Stimulated activated effector memory CD8-positive, alpha-beta T cell treated with anti-CD3 and anti-CD28 coated beads, Interleukin-12 subunit alpha, Interleukin-12 subunit beta, amount 100 ng/mL, for 72 hours (primary cell): ENCODE measurements at regions not wholly inside any gene's neighbourhood (a gene's known extent, or its start where the extent isn't known, plus 50 kb on each side); places are given as distances from the start of the nearest gene placed in this dataset.

Experiments
- ATAC-seq: fragments of 150-1000 bp; cut with Tn5 transposase; 2 replicates; pipeline ENCODE4 v1.10.0; 2021
- DNase-seq, 2 donors: peaks; one replicate each; pipeline ENCODE4 v3.0.0; 2021 to 2022; ENCODE audit warnings: low spot score in 2 of 2
- H3K27ac Mint-ChIP-seq: one replicate; pipeline ENCODE4 v1.8.0; 2022; ENCODE audit warnings: mild to moderate bottlenecking, mixed read lengths
- H3K36me3 Mint-ChIP-seq: one replicate; pipeline ENCODE4 v1.8.0; 2022; ENCODE audit warnings: mild to moderate bottlenecking, mixed read lengths
- H3K4me1 Mint-ChIP-seq: one replicate; pipeline ENCODE4 v1.8.0; 2022; ENCODE audit warnings: mixed read lengths
- H3K4me3 Mint-ChIP-seq: one replicate; pipeline ENCODE4 v1.8.0; 2022; ENCODE audit warnings: mild to moderate bottlenecking, mixed read lengths
- H3K9me3 Mint-ChIP-seq: one replicate; pipeline ENCODE4 v1.8.0; 2022; ENCODE audit warnings: mixed read lengths

GRCh38 chr15:29449136-29449535 is 179.5 kb upstream of the NSMCE3 start:
- Mint-ChIP-seq H3K4me3 (no peak overlapping the region), H3K4me1 (peaks cover 9% of the 10 kb centered on the region), H3K36me3 (no peaks in the 10 kb centered on the region), H3K9me3 (no peaks in the 10 kb centered on the region), H3K27ac (no peak overlapping the region)
- ATAC-seq (no peak), DNase-seq (no peak)

GRCh38 chr15:29448320-29448719 is 178.7 kb upstream of the NSMCE3 start:
- no peaks in the 10 kb centered on the region for H3K36me3 Mint-ChIP-seq
- peaks cover 8% of the 10 kb centered on the region for H3K4me1 Mint-ChIP-seq
- no peak overlapping the region for H3K27ac Mint-ChIP-seq
- H3K9me3 Mint-ChIP-seq, result no peaks in the 10 kb centered on the region
- no peak overlapping the region for H3K4me3 Mint-ChIP-seq
- ATAC-seq, result no peak
- no peak for DNase-seq

GRCh38 chr15:29446480-29446879 is 176.9 kb upstream of the NSMCE3 start:
- no peak overlapping the region for H3K4me3 Mint-ChIP-seq
- DNase-seq, result no peak
- no peak for ATAC-seq
- no peak overlapping the region for H3K27ac Mint-ChIP-seq
- H3K9me3 Mint-ChIP-seq, result no peaks in the 10 kb centered on the region
- H3K4me1 Mint-ChIP-seq, result no peaks in the 10 kb centered on the region
- no peaks in the 10 kb centered on the region for H3K36me3 Mint-ChIP-seq

GRCh38 chr15:29442532-29442931 is 172.9 kb upstream of the NSMCE3 start:
- ATAC-seq (no peak), DNase-seq (no peak)
- Mint-ChIP-seq H3K27ac (no peak overlapping the region), H3K9me3 (no peaks in the 10 kb centered on the region), H3K4me3 (no peak overlapping the region), H3K36me3 (no peaks in the 10 kb centered on the region), H3K4me1 (no peaks in the 10 kb centered on the region)

- no peaks in the 10 kb centered on the region for H3K9me3 Mint-ChIP-seq
- no peaks in the 10 kb centered on the region for H3K4me1 Mint-ChIP-seq
- H3K36me3 Mint-ChIP-seq, result no peaks in the 10 kb centered on the region
- no peak overlapping the region for H3K4me3 Mint-ChIP-seq
- ATAC-seq, result no peak
- no peak overlapping the region for H3K27ac Mint-ChIP-seq
- DNase-seq, result no peak
Observed at GRCh38 chr15:29440541-29440940, 170.9 kb upstream of the NSMCE3 start.

GRCh38 chr15:29438703-29439055 is 169.1 kb upstream of the NSMCE3 start:
- Mint-ChIP-seq H3K9me3 (no peaks in the 10 kb centered on the region), H3K27ac (no peak overlapping the region), H3K4me3 (no peak overlapping the region), H3K36me3 (no peaks in the 10 kb centered on the region), H3K4me1 (no peaks in the 10 kb centered on the region)
- no peak for DNase-seq
- no peak for ATAC-seq

GRCh38 chr15:29437888-29438702 is 168.5 kb upstream of the NSMCE3 start:
- Mint-ChIP-seq H3K36me3 (no peaks in the 10 kb centered on the region), H3K9me3 (no peaks in the 10 kb centered on the region), H3K4me1 (no peaks in the 10 kb centered on the region), H3K27ac (no peak overlapping the region), H3K4me3 (no peak overlapping the region)
- DNase-seq (no peak), ATAC-seq (no peak)

GRCh38 chr15:29435811-29436210 is 166.2 kb upstream of the NSMCE3 start:
- no peaks in the 10 kb centered on the region for H3K4me1 Mint-ChIP-seq
- H3K36me3 Mint-ChIP-seq, result no peaks in the 10 kb centered on the region
- no peaks in the 10 kb centered on the region for H3K9me3 Mint-ChIP-seq
- ATAC-seq (no peak), DNase-seq (no peak)
- H3K4me3 Mint-ChIP-seq, result no peak overlapping the region
- H3K27ac Mint-ChIP-seq, result no peak overlapping the region

- Mint-ChIP-seq H3K4me1 (no peaks in the 10 kb centered on the region), H3K36me3 (no peaks in the 10 kb centered on the region), H3K27ac (no peak overlapping the region), H3K9me3 (no peaks in the 10 kb centered on the region), H3K4me3 (no peak overlapping the region)
- ATAC-seq, result no peak
- no peak for DNase-seq
Observed at GRCh38 chr15:29434280-29434679, 164.7 kb upstream of the NSMCE3 start.

GRCh38 chr15:29433507-29434248 is 164.1 kb upstream of the NSMCE3 start:
- H3K4me3 Mint-ChIP-seq, result no peak overlapping the region
- H3K4me1 Mint-ChIP-seq, result no peaks in the 10 kb centered on the region
- ATAC-seq (no peak), DNase-seq (no peak)
- H3K36me3 Mint-ChIP-seq, result no peaks in the 10 kb centered on the region
- no peaks in the 10 kb centered on the region for H3K9me3 Mint-ChIP-seq
- no peak overlapping the region for H3K27ac Mint-ChIP-seq

GRCh38 chr15:29433050-29433318 is 163.4 kb upstream of the NSMCE3 start:
- H3K4me3 Mint-ChIP-seq, result no peak overlapping the region
- DNase-seq, result no peak
- no peaks in the 10 kb centered on the region for H3K4me1 Mint-ChIP-seq
- H3K36me3 Mint-ChIP-seq, result no peaks in the 10 kb centered on the region
- no peak overlapping the region for H3K27ac Mint-ChIP-seq
- H3K9me3 Mint-ChIP-seq, result no peaks in the 10 kb centered on the region
- ATAC-seq, result no peak

- no peak overlapping the region for H3K27ac Mint-ChIP-seq
- H3K4me3 Mint-ChIP-seq, result no peak overlapping the region
- H3K36me3 Mint-ChIP-seq, result no peaks in the 10 kb centered on the region
- no peaks in the 10 kb centered on the region for H3K9me3 Mint-ChIP-seq
- ATAC-seq (peak; percentile 24), DNase-seq (no peak)
- no peaks in the 10 kb centered on the region for H3K4me1 Mint-ChIP-seq
Observed at GRCh38 chr15:29432191-29433049, 162.8 kb upstream of the NSMCE3 start.

- Mint-ChIP-seq H3K36me3 (no peaks in the 10 kb centered on the region), H3K4me3 (no peak overlapping the region), H3K4me1 (no peaks in the 10 kb centered on the region), H3K9me3 (no peaks in the 10 kb centered on the region), H3K27ac (no peak overlapping the region)
- no peak for DNase-seq
- no peak for ATAC-seq
Observed at GRCh38 chr15:29430831-29431230, 161.2 kb upstream of the NSMCE3 start.

- DNase-seq, result no peak
- Mint-ChIP-seq H3K4me1 (no peaks in the 10 kb centered on the region), H3K36me3 (no peaks in the 10 kb centered on the region), H3K9me3 (no peaks in the 10 kb centered on the region), H3K4me3 (no peak overlapping the region), H3K27ac (no peak overlapping the region)
- ATAC-seq, result no peak
Observed at GRCh38 chr15:29430124-29430523, 160.5 kb upstream of the NSMCE3 start.

GRCh38 chr15:29429584-29429983 is 160.0 kb upstream of the NSMCE3 start:
- ATAC-seq (no peak), DNase-seq (no peak)
- Mint-ChIP-seq H3K4me1 (no peaks in the 10 kb centered on the region), H3K9me3 (no peaks in the 10 kb centered on the region), H3K36me3 (no peaks in the 10 kb centered on the region), H3K27ac (no peak overlapping the region), H3K4me3 (no peak overlapping the region)
